HCT116 (cell line): ENCODE measurements at regions not wholly inside any gene's neighbourhood (a gene's known extent, or its start where the extent isn't known, plus 50 kb on each side); places are given as distances from the start of the nearest gene placed in this dataset.

ENCODE experiments used
- ATAC-seq: fragments of 200-7000 bp; cut with Tn5 transposase; 2 replicates; pipeline ENCODE4 v1.9.1; 2020; ENCODE audit warnings: mild to moderate bottlenecking, moderate library complexity
- BruUV-seq: library from RNA; stranded (reverse); fragments of 400-500 nt; replicated peaks from 2 replicates; lab custom pipeline; 2021; lab: Mats Ljungman, UMichigan
- CTCF ChIA-PET: fragments of 300-600 bp; sonication (Branson Sonifier 250); formaldehyde crosslinking; loops from one replicate; lab custom pipeline; 2021; ENCODE audit warnings: antibody characterized with exemption; lab: Charles Lee
- POLR2A ChIA-PET: fragments of 300-600, 350-600 bp; sonication (Branson Sonifier 250); formaldehyde crosslinking; loops from one replicate; lab custom pipeline; 2021; ENCODE audit warnings: antibody characterized with exemption; lab: Charles Lee
- RAD21 ChIA-PET, 2 experiments: fragments of 300-600 bp; sonication (Branson Sonifier 250); formaldehyde crosslinking; loops; one replicate each; lab custom pipeline; 2023; ENCODE audit warnings: low total read pairs in 2 of 2; ENCODE audit not compliant: uncharacterized antibody in 2 of 2, unreplicated experiment in 2 of 2, low non-redundant PET in 1 of 2; lab: Charles Lee
- DNase-seq: peaks from one replicate; pipeline ENCODE4 v3.0.0-alpha.2; 2010; ENCODE audit warnings: low read depth, low spot score
- H2AFZ ChIP-seq: fragments of 200-600 bp; shearing (Covaris generic), sonication (generic); 2 replicates; pipeline ENCODE4 v1.6.1; 2017; ENCODE audit warnings: low read depth, mixed run types, mixed read lengths, antibody characterized with exemption, low read length; ENCODE audit not compliant: poor library complexity, severe bottlenecking
- H3K27ac ChIP-seq: 2 replicates; pipeline ENCODE4 v1.5.1; 2012; ENCODE audit warnings: low read depth, low read length
- H3K27me3 ChIP-seq: fragments of 200-600 bp; sonication (generic); 2 replicates; pipeline ENCODE4 v1.6.1; 2016; ENCODE audit warnings: mixed run types, low read length, mixed read lengths; ENCODE audit not compliant: insufficient read depth
- H3K36me3 ChIP-seq, 2 experiments: fragments of 200-500 bp in 1 of 2; fragments of 200-600 bp in 1 of 2; sonication (Bioruptor generic) in 1 of 2; sonication (generic) in 1 of 2; 2 replicates each; pipeline versions ENCODE4 v1.5.1 to v1.6.1; 2014 to 2016; ENCODE audit warnings: low read length in 2 of 2, inconsistent platforms in 1 of 2, mixed read lengths in 1 of 2, mixed run types in 1 of 2; ENCODE audit not compliant: insufficient read depth in 2 of 2, control insufficient read depth in 1 of 2
- H3K4me1 ChIP-seq, 2 experiments: fragments of 200-600 bp in 1 of 2; sonication (generic) in 1 of 2; 2 replicates each; pipeline versions ENCODE4 v1.5.1 to v1.6.1; 2012 to 2017; ENCODE audit warnings: low read length in 2 of 2, inconsistent platforms in 1 of 2, mild to moderate bottlenecking in 1 of 2, mixed read lengths in 1 of 2, mixed run types in 1 of 2, moderate library complexity in 1 of 2; ENCODE audit not compliant: insufficient read depth in 2 of 2, control insufficient read depth in 1 of 2
- H3K4me2 ChIP-seq: fragments of 200-600 bp; sonication (generic); 2 replicates; pipeline ENCODE4 v1.6.1; 2017; ENCODE audit warnings: mixed run types, low read length, mixed read lengths
- H3K4me3 ChIP-seq, 2 experiments: fragments of 200-600 bp in 1 of 2; sonication (generic) in 1 of 2; replicated peaks in 1 of 2; 2 replicates each; pipeline ENCODE4 v1.5.1; 2011 to 2016; ENCODE audit warnings: low read length in 2 of 2, control low read depth in 1 of 2, low read depth in 1 of 2, mild to moderate bottlenecking in 1 of 2, mixed read lengths in 1 of 2, mixed run types in 1 of 2
- H3K79me2 ChIP-seq: fragments of 200-600 bp; sonication (generic); 2 replicates; pipeline ENCODE4 v1.6.1; 2017; ENCODE audit warnings: mild to moderate bottlenecking, mixed run types, low read length, moderate library complexity, mixed read lengths; ENCODE audit not compliant: insufficient read depth
- H3K9ac ChIP-seq: fragments of 200-600 bp; sonication (generic); 2 replicates; pipeline ENCODE4 v1.6.1; 2016; ENCODE audit warnings: low read length, mixed read lengths
- H3K9me2 ChIP-seq: fragments of 200-600 bp; sonication (generic), shearing (Covaris generic); 2 replicates; pipeline ENCODE4 v1.6.1; 2017; ENCODE audit warnings: mixed run types, mild to moderate bottlenecking, moderate library complexity; ENCODE audit not compliant: insufficient read depth
- H3K9me3 ChIP-seq, 2 experiments: fragments of 200-500 bp in 1 of 2; fragments of 200-600 bp in 1 of 2; sonication (Bioruptor generic) in 1 of 2; sonication (generic) in 1 of 2; 2 replicates each; pipeline ENCODE4 v1.6.1; 2014 to 2017; ENCODE audit warnings: low read length in 2 of 2, mixed read lengths in 2 of 2, inconsistent platforms in 1 of 2, low read depth in 1 of 2, mild to moderate bottlenecking in 1 of 2, mixed run types in 1 of 2, moderate library complexity in 1 of 2; ENCODE audit not compliant: control insufficient read depth in 1 of 2, insufficient read depth in 1 of 2
- H4K20me1 ChIP-seq: fragments of 200-600 bp; sonication (generic), shearing (Covaris generic); 2 replicates; pipeline ENCODE4 v1.6.1; 2017; ENCODE audit warnings: mixed run types, mild to moderate bottlenecking, moderate library complexity; ENCODE audit not compliant: insufficient read depth
- CBX3 ChIP-seq: IDR thresholded peaks from 2 replicates; pipeline ENCODE4 v1.6.1; 2012; ENCODE audit warnings: low read depth
- CEBPB ChIP-seq: IDR thresholded peaks from 2 replicates; pipeline ENCODE4 v1.6.1; 2012; ENCODE audit warnings: low read depth
- EGR1 ChIP-seq: IDR thresholded peaks from 2 replicates; pipeline ENCODE4 v1.6.1; 2012; ENCODE audit warnings: low read depth
- ELF1 ChIP-seq: IDR thresholded peaks from 2 replicates; pipeline ENCODE4 v1.6.1; 2012; ENCODE audit warnings: low read depth, borderline replicate concordance
- JUND ChIP-seq: IDR thresholded peaks from 2 replicates; pipeline ENCODE4 v1.6.1; 2012
- POLR2A ChIP-seq: IDR thresholded peaks from 2 replicates; pipeline ENCODE4 v1.7.0; 2011; ENCODE audit warnings: borderline replicate concordance; ENCODE audit not compliant: insufficient read depth, insufficient read length; ENCODE audit errors: extremely low read depth
- POLR2AphosphoS5 ChIP-seq: IDR thresholded peaks from 2 replicates; pipeline ENCODE4 v1.6.1; 2011; ENCODE audit warnings: mild to moderate bottlenecking, low read depth, low read length, moderate library complexity
- RAD21 ChIP-seq: IDR thresholded peaks from 2 replicates; pipeline ENCODE4 v1.6.1; 2012; ENCODE audit warnings: low read depth, mild to moderate bottlenecking
- SP1 ChIP-seq: IDR thresholded peaks from 2 replicates; pipeline ENCODE4 v1.6.1; 2012; ENCODE audit warnings: low read depth
- TCF7L2 ChIP-seq: IDR thresholded peaks from 2 replicates; pipeline ENCODE4 v1.7.0; 2011; ENCODE audit warnings: borderline replicate concordance, inconsistent platforms; ENCODE audit not compliant: insufficient read depth, insufficient read length; ENCODE audit errors: extremely low read depth
- YY1 ChIP-seq: IDR thresholded peaks from 2 replicates; pipeline ENCODE4 v1.6.1; 2011; ENCODE audit warnings: low read length, low read depth, moderate library complexity, mild to moderate bottlenecking; ENCODE audit not compliant: insufficient replicate concordance; ENCODE audit errors: extremely low read depth
- ZFX ChIP-seq: fragments of 450-650 bp; IDR thresholded peaks from 2 replicates; pipeline ENCODE4 v1.6.1; 2017
- intact Hi-C: fragments of 100-400 bp; cut with micrococcal nuclease; formaldehyde crosslinking; loops from 2 replicates; pipeline ENCODE4 v1.10.0; 2022
- TF ChIP-seq, protein P1 (sequence below): IDR thresholded peaks from 2 replicates; pipeline ENCODE4 v1.6.1; 2012
- TF ChIP-seq, protein P2 (sequence below), 3 experiments: fragments of 200-600 bp in 1 of 3; sonication (generic) in 1 of 3; IDR thresholded peaks in 2 of 3; conservative IDR thresholded peaks in 1 of 3; 2 replicates each; pipeline ENCODE4 v1.5.1; 2012 to 2017; ENCODE audit warnings: low read depth in 2 of 3, low read length in 2 of 3, antibody characterized with exemption in 1 of 3, borderline replicate concordance in 1 of 3, control low read depth in 1 of 3, mild to moderate bottlenecking in 1 of 3, mixed read lengths in 1 of 3, mixed run types in 1 of 3, moderate library complexity in 1 of 3; ENCODE audit not compliant: insufficient read depth in 1 of 3
- TF ChIP-seq, protein P3 (sequence below): IDR thresholded peaks from 2 replicates; pipeline ENCODE4 v1.6.1; 2012; ENCODE audit warnings: low read depth
- TF ChIP-seq, protein P4 (sequence below): IDR thresholded peaks from 2 replicates; pipeline ENCODE4 v1.6.1; 2011; ENCODE audit warnings: mild to moderate bottlenecking, low read length, moderate library complexity; ENCODE audit not compliant: insufficient replicate concordance; ENCODE audit errors: extremely low read depth

DNA sequence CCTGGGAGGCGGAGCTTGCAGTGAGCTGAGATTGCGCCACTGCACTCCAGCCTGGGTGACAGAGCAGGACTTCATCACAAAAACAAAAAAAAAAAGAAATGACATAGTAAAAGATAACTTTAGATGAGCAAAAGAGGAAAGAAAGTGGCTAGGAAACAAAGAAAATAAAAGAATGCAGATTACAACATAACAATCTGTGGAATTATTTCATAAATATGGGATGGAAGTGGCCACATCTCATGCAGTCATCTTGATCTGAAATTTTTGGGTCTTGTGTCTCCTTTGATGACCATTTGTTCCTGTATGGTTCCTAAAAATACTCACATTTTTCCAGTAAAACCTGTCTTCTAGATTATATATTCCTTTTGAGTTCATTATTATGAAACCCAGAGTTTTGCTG, 271.4 kb downstream of the SPRY1 start:
- no peak overlapping the region for H3K27ac ChIP-seq
- no peaks in the 10 kb centered on the region for H3K9me2 ChIP-seq
- no peak overlapping the region for H3K9ac ChIP-seq
- no peaks in the 10 kb centered on the region for H3K9me3 ChIP-seq
- ATAC-seq (no peak), DNase-seq (no peak)
- POLR2A ChIA-PET: no interaction called here
- no peak overlapping the region for H3K4me2 ChIP-seq
- TF ChIP-seq POLR2AphosphoS5 (no peak), JUND (no peak), YY1 (no peak), POLR2A (no peak), RAD21 (no peak), ZFX (no peak), EGR1 (no peak), ELF1 (no peak), CEBPB (no peak), TCF7L2 (no peak), CBX3 (no peak), SP1 (no peak)
- TF ChIP-seq, protein P1, sequence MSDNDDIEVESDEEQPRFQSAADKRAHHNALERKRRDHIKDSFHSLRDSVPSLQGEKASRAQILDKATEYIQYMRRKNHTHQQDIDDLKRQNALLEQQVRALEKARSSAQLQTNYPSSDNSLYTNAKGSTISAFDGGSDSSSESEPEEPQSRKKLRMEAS: no peak
- TF ChIP-seq, protein P2, sequence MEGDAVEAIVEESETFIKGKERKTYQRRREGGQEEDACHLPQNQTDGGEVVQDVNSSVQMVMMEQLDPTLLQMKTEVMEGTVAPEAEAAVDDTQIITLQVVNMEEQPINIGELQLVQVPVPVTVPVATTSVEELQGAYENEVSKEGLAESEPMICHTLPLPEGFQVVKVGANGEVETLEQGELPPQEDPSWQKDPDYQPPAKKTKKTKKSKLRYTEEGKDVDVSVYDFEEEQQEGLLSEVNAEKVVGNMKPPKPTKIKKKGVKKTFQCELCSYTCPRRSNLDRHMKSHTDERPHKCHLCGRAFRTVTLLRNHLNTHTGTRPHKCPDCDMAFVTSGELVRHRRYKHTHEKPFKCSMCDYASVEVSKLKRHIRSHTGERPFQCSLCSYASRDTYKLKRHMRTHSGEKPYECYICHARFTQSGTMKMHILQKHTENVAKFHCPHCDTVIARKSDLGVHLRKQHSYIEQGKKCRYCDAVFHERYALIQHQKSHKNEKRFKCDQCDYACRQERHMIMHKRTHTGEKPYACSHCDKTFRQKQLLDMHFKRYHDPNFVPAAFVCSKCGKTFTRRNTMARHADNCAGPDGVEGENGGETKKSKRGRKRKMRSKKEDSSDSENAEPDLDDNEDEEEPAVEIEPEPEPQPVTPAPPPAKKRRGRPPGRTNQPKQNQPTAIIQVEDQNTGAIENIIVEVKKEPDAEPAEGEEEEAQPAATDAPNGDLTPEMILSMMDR (IDR thresholded peaks at IDR 0.05 in 2 of 3, conservative IDR thresholded peaks at IDR 0.05 in 1 of 3; ENCODE audit: borderline replicate concordance in 1 of 3, insufficient read depth in 1 of 3, low read depth in 2 of 3, low read length in 2 of 3): no peak
- TF ChIP-seq, protein P3, sequence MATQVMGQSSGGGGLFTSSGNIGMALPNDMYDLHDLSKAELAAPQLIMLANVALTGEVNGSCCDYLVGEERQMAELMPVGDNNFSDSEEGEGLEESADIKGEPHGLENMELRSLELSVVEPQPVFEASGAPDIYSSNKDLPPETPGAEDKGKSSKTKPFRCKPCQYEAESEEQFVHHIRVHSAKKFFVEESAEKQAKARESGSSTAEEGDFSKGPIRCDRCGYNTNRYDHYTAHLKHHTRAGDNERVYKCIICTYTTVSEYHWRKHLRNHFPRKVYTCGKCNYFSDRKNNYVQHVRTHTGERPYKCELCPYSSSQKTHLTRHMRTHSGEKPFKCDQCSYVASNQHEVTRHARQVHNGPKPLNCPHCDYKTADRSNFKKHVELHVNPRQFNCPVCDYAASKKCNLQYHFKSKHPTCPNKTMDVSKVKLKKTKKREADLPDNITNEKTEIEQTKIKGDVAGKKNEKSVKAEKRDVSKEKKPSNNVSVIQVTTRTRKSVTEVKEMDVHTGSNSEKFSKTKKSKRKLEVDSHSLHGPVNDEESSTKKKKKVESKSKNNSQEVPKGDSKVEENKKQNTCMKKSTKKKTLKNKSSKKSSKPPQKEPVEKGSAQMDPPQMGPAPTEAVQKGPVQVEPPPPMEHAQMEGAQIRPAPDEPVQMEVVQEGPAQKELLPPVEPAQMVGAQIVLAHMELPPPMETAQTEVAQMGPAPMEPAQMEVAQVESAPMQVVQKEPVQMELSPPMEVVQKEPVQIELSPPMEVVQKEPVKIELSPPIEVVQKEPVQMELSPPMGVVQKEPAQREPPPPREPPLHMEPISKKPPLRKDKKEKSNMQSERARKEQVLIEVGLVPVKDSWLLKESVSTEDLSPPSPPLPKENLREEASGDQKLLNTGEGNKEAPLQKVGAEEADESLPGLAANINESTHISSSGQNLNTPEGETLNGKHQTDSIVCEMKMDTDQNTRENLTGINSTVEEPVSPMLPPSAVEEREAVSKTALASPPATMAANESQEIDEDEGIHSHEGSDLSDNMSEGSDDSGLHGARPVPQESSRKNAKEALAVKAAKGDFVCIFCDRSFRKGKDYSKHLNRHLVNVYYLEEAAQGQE: no peak
- TF ChIP-seq, protein P4, sequence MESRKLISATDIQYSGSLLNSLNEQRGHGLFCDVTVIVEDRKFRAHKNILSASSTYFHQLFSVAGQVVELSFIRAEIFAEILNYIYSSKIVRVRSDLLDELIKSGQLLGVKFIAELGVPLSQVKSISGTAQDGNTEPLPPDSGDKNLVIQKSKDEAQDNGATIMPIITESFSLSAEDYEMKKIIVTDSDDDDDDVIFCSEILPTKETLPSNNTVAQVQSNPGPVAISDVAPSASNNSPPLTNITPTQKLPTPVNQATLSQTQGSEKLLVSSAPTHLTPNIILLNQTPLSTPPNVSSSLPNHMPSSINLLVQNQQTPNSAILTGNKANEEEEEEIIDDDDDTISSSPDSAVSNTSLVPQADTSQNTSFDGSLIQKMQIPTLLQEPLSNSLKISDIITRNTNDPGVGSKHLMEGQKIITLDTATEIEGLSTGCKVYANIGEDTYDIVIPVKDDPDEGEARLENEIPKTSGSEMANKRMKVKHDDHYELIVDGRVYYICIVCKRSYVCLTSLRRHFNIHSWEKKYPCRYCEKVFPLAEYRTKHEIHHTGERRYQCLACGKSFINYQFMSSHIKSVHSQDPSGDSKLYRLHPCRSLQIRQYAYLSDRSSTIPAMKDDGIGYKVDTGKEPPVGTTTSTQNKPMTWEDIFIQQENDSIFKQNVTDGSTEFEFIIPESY: no peak
- H3K79me2 ChIP-seq: no peaks in the 10 kb centered on the region
- no peaks in the 10 kb centered on the region for H3K4me1 ChIP-seq
- CTCF ChIA-PET: no interaction called here
- H4K20me1 ChIP-seq: no peaks in the 10 kb centered on the region
- RAD21 ChIA-PET: no interaction called here
- intact Hi-C loops: no loop called here
- no peaks in the 10 kb centered on the region for H3K27me3 ChIP-seq
- BruUV-seq: no TSS peak
- no peak overlapping the region for H2AFZ ChIP-seq
- no peaks in the 10 kb centered on the region for H3K36me3 ChIP-seq
- H3K4me3 ChIP-seq: no peak overlapping the region
